Skeletal muscle tissue (tissue), 3 donors: ENCODE measurements at regions not wholly inside any gene's neighbourhood (a gene's known extent, or its start where the extent isn't known, plus 50 kb on each side); places are given as distances from the start of the nearest gene placed in this dataset.

Experiments used
- H3K27ac ChIP-seq: one replicate; pipeline ENCODE4 v1.7.0; 2013; ENCODE audit warnings: mild to moderate bottlenecking, low read depth, low read length, inconsistent platforms
- H3K27me3 ChIP-seq, 3 donors: one replicate each; pipeline ENCODE4 v1.7.0; 2013; ENCODE audit warnings: low read length in 3 of 3; ENCODE audit not compliant: control insufficient read depth in 3 of 3, insufficient read depth in 3 of 3
- H3K36me3 ChIP-seq, 3 donors: one replicate each; pipeline ENCODE4 v1.7.0; 2013; ENCODE audit warnings: low read length in 3 of 3; ENCODE audit not compliant: control insufficient read depth in 3 of 3, insufficient read depth in 3 of 3
- H3K4me1 ChIP-seq, 3 donors: one replicate each; pipeline ENCODE4 v1.7.0; 2013; ENCODE audit warnings: low read length in 3 of 3, mild to moderate bottlenecking in 3 of 3; ENCODE audit not compliant: control insufficient read depth in 3 of 3, insufficient read depth in 3 of 3
- H3K4me3 ChIP-seq, 3 donors: one replicate each; pipeline ENCODE4 v1.7.0; 2013; ENCODE audit warnings: low read length in 3 of 3
- H3K9ac ChIP-seq, 3 donors: one replicate each; pipeline ENCODE4 v1.7.0; 2013; ENCODE audit warnings: low read length in 3 of 3, mild to moderate bottlenecking in 3 of 3, moderate library complexity in 2 of 3, low read depth in 1 of 3
- H3K9me3 ChIP-seq, 3 donors: one replicate each; pipeline ENCODE4 v1.7.0; 2013; ENCODE audit warnings: low read length in 3 of 3; ENCODE audit not compliant: control insufficient read depth in 3 of 3
- donor health status: Osteomylitis.

- H3K27ac ChIP-seq, result no peak overlapping the region
- no peaks in the 10 kb centered on the region for H3K27me3 ChIP-seq
- H3K9ac ChIP-seq, result no peak overlapping the region
- no peaks in the 10 kb centered on the region for H3K9me3 ChIP-seq
- no peaks in the 10 kb centered on the region for H3K36me3 ChIP-seq
- H3K4me1 ChIP-seq, result no peaks in the 10 kb centered on the region
- H3K4me3 ChIP-seq, result no peak overlapping the region
Observed at GRCh38 chr6:95197590-95197989, 379.7 kb upstream of the MANEA start.

DNA sequence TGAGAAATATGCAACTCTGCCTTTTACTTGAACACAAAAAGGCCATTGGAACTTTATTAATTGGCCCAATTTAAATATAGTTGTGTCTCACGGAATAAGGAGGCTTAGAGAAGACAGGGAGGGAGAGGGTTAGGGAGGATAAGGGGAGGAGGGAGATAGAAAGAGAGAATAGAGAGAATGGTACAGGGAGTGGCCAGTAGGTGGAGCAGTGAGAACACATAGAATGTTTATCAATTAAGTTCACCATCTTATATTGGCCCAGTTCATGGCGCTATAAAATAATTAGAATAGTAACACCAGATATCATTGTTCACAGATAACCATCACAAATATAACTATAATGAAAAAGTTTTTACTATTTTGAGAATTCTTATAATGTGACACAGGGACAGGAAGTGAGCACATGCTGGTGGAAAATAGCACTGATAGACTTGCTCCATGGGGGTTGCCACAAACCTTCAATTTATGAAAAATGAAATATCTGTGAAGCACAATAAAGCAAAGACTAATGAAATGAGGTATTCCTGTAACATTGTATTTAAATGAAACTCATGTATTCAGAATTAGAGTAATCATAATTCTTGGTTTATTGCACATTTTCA, 374.1 kb upstream of the MANEA start:
- Histone ChIP-seq H3K4me3 (no peak overlapping the region), H3K27ac (no peak overlapping the region), H3K4me1 (no peaks in the 10 kb centered on the region), H3K27me3 (no peaks in the 10 kb centered on the region), H3K36me3 (no peaks in the 10 kb centered on the region), H3K9me3 (no peaks in the 10 kb centered on the region), H3K9ac (no peak overlapping the region)

DNA sequence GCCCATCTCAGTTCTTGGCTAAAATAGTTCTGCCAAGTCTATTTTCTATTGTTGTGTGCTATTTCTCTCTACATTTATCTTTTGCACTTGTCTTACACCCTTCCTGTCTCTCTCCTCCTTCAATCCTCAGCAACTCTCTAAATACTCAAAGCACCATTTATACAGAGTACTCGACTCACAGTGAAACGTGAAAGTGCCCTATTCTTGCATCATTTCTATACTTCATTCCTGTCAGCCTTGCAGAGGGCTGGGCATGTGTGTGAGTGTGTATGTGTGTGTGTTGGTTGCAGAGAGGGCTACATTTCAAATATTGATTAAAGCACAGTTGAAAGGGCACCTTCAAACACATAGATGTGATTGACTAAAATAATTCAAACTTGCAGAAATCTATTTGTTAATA, 373.2 kb upstream of the MANEA start:
- Histone ChIP-seq H3K36me3 (no peaks in the 10 kb centered on the region), H3K27me3 (no peaks in the 10 kb centered on the region), H3K4me3 (no peak overlapping the region), H3K9me3 (no peaks in the 10 kb centered on the region), H3K4me1 (no peaks in the 10 kb centered on the region), H3K9ac (no peak overlapping the region), H3K27ac (no peak overlapping the region)

GRCh38 chr6:95208621-95209020, 368.7 kb upstream of the MANEA start:
- Histone ChIP-seq H3K9me3 (no peaks in the 10 kb centered on the region), H3K9ac (no peak overlapping the region), H3K27me3 (no peaks in the 10 kb centered on the region), H3K4me3 (no peak overlapping the region), H3K4me1 (no peaks in the 10 kb centered on the region), H3K36me3 (no peaks in the 10 kb centered on the region), H3K27ac (no peak overlapping the region)

DNA sequence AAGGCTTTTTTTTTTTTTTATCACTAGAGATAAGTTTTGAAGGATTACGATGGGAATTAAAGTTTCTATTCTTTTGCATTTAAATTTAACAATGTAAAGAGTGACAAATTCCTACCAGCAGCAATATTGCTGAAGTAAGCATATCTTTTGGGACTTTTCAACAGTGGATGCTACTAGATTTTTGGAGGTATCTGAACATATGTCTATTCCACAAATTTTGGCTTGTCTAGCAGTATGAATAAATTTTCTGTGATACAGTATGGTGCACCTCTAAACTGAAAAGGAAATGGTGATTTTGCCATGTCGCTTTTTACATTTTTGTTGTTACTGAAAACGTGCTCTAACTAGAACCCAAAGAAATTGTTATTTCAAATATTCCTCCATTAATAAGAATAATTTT, 368.3 kb upstream of the MANEA start:
- Histone ChIP-seq H3K4me1 (no peaks in the 10 kb centered on the region), H3K4me3 (no peak overlapping the region), H3K9me3 (no peaks in the 10 kb centered on the region), H3K9ac (no peak overlapping the region), H3K36me3 (no peaks in the 10 kb centered on the region), H3K27ac (no peak overlapping the region), H3K27me3 (no peaks in the 10 kb centered on the region)

DNA sequence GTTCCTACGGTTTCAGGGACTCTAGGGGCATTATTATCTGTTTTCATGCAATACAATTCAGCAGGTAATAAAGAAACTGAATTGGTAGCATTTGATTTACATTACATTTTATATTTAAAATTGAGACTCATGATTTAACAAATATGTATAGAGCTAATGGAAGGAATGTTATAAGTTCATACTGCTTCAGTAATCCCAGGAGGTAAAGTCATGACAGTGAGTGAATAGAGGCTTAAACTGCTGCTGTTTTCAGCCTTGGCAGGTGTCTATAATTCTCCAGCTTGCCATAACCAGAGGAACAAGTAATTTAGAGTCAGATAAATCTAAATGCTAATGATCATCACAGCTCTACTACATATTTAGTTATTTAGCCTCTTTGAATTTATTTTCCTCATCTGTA, 360.8 kb upstream of the MANEA start:
- no peaks in the 10 kb centered on the region for H3K9me3 ChIP-seq
- H3K9ac ChIP-seq, result no peak overlapping the region
- no peaks in the 10 kb centered on the region for H3K27me3 ChIP-seq
- H3K4me3 ChIP-seq, result no peak overlapping the region
- no peaks in the 10 kb centered on the region for H3K36me3 ChIP-seq
- no peaks in the 10 kb centered on the region for H3K4me1 ChIP-seq
- no peak overlapping the region for H3K27ac ChIP-seq

DNA sequence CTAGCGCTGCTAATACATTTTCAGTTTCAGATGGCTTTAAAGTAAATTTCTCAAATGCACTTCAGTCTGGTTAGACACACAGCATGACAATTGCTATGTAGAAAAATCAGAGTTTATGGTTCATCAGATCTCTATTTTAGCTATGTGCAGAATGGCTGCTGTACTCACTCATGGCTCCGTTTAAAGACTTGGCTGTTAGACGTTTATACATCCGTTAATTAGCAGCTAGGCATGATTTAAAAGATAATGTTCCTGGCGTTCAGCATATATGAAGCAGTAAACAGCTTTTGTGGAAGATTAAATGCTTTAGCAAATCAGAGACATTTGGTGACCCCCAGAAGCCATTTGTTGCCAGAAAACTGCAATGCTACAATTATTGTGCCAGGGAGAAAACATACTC, 350.0 kb upstream of the MANEA start:
- no peaks in the 10 kb centered on the region for H3K4me1 ChIP-seq

DNA sequence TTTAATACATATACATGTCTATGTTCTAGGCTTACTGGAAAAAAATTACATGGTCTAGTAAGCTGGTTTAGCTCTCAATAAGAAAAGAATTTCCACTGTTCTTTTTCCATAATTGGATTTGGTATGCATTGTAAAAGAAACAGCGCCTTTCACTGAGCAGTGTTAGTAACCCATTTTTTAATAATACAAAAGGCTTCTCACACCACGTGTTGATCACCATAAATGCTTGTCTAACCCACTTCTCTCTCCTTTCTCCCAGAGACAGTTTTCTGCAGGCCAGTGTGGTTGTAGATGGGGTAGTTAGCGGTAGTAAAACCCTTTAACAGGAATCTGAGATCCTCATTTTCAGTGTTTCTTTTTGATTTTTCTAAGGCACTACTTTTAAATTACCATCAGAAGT, 348.7 kb upstream of the MANEA start:
- Histone ChIP-seq H3K27me3 (no peaks in the 10 kb centered on the region), H3K36me3 (no peaks in the 10 kb centered on the region), H3K9ac (no peak overlapping the region), H3K4me1 (no peaks in the 10 kb centered on the region), H3K4me3 (no peak overlapping the region), H3K9me3 (no peaks in the 10 kb centered on the region), H3K27ac (no peak overlapping the region)

More for the DNA sequence above, 350.0 kb upstream of the MANEA start:
- Histone ChIP-seq H3K27ac (no peak overlapping the region), H3K9me3 (no peaks in the 10 kb centered on the region), H3K27me3 (no peaks in the 10 kb centered on the region), H3K4me3 (no peak overlapping the region), H3K36me3 (no peaks in the 10 kb centered on the region), H3K9ac (no peak overlapping the region)

- H3K4me3 ChIP-seq, result no peak overlapping the region
- H3K36me3 ChIP-seq, result no peaks in the 10 kb centered on the region
- no peaks in the 10 kb centered on the region for H3K27me3 ChIP-seq
- H3K27ac ChIP-seq, result no peak overlapping the region
- no peaks in the 10 kb centered on the region for H3K9me3 ChIP-seq
- no peaks in the 10 kb centered on the region for H3K4me1 ChIP-seq
- H3K9ac ChIP-seq, result no peak overlapping the region
Observed at GRCh38 chr6:95230071-95230740, 347.1 kb upstream of the MANEA start.

DNA sequence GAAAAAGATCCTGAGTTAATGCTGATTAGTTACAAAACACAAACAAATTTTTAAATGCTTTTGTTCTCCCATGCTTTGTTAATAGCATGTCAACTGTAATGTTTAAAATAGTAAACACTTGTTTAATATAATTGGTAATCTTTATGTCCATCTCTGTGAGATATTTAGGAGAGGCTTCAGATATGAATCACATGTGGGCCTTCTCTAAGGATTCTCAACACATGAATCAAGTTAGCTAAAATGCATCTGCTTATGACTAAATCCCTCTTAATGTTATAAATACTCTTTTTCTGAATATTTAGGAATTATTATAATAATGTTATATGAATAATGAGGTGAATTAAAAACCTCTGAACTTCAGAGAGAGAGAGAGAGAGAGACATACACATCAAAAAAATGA, 345.9 kb upstream of the MANEA start:
- Histone ChIP-seq H3K27ac (no peak overlapping the region), H3K9me3 (no peaks in the 10 kb centered on the region), H3K36me3 (no peaks in the 10 kb centered on the region)

More for the DNA sequence above, 345.9 kb upstream of the MANEA start:
- Histone ChIP-seq H3K4me1 (no peaks in the 10 kb centered on the region), H3K27me3 (no peaks in the 10 kb centered on the region), H3K9ac (no peak overlapping the region), H3K4me3 (no peak overlapping the region)
